NCI-H69 (cell line): ENCODE measurements at regions not wholly inside any gene's neighbourhood (a gene's known extent, or its start where the extent isn't known, plus 50 kb on each side); places are given as distances from the start of the nearest gene placed in this dataset.
"Not testable (repeated sequence)": the region's sequence is repeated elsewhere in the genome, so short reads cannot be mapped to it uniquely, and the experiment has no call there.

Experiments
- DNase-seq: peaks from one replicate; lab custom pipeline; 2025; lab: John Stamatoyannopoulos, UW

DNA sequence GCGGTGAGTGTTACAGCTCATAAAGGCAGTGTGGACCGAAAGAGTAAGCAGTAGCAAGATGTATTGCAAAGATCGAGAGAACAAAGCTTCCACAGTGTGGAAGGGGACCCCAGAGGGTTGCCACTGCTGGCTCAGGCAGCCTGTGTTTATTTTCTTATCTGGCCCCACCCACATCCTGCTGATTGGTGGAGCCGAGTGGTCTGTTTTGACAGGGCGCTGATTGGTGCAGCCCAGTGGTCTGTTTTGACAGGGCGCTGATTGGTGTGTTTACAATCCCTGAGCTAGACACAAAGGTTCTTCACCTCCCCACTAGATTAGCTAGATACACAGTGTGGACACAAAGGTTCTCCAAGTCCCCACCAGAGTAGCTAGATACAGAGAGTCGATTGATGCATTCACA lies 747.8 kb upstream of the NRXN1 start:
- not testable (repeated sequence) for DNase-seq

DNA sequence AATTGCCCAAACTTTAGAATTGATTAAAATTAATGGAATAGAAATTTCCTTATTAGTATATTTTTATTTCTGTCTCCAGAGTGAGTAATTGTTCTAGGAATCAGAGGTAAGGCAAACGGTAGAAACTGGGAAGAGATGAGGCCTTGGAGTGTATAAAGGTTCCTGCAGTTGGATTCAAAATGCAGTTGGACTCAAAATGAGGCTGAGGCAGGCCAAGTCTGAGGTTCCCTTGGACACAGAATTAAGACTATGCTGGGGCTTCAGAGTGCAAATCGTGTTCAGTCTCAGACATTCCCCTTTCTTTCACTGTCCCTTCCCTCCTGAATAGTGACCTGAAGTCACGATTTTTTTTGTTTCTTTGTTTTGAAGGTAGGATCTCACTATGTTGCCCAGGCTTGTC lies 746.9 kb upstream of the NRXN1 start:
- DNase-seq = no peak

DNA sequence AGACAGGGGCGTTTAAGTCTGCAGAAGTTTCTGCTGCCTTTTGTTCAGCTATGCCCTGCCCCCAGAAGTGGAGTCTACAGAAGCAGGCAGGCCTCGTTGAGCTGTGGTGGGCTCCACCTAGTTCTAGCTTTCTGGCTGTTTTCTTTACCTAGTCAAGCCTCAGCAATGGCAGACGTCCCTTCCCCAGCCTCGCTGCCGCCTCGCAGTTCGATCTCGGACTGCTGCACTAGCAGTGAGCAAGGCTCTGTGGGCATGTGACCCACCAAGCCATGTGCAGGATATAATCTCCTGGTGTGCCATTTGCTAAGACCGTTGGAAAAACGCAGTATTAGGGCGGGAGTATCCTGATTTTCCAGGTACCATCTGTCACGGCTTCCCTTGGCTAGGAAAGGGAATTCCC lies 742.7 kb upstream of the NRXN1 start:
- not testable (repeated sequence) for DNase-seq

DNA sequence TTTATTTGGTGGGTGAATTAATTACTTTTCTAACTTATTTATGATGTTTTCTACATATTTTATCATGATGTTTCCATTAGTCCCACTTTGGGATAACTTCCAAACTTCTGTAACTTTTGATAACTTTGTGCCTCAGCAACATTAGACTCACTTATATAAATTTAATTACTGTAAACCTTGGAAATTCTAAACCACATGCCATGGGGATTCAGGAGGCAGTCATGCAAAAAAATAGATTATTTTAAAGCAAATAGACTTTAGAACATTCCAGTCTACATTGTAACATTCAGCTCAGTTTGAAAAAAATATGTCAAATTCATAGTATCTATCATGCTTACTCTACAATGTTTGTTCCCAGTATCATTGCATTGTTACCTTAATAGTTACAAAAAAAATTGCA lies 728.5 kb upstream of the NRXN1 start:
- no peak for DNase-seq

DNA sequence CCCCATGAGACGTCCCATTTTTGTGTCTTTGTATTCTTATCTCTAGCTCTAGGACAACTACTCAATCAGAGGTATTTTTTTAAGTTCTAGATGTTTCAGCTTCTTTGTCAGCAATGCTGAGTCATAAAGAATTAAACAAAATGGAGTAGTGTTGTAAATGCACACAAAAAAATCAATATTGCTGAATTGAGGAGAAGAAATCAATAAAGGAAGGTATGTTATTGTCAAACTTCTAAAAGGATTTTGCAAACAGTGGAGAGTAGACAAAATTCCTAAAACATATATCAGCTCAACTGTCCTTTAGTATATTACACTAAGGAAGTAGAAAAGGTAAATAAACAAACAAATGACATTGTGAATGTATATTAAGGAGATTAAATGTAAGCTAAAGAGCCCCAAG lies 726.1 kb upstream of the NRXN1 start:
- no peak for DNase-seq

DNA sequence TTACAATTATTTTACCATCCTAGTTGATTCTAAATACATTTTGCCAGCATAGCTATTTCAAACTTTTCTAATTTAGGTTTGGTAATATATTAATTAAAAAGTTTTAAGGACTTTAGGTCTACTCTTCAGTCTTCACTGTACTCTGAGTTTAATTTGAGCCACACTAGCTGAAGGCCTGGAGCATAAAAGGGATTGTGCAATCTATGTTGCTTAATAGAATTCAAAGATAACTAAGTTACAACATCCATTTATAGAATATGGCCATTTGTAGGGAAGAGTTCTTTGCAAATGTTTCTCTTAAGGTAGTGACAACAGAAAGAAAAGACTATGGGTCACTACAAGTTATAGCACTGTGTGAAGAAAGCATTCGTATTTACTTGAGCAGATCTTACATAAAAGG lies 702.2 kb upstream of the NRXN1 start:
- DNase-seq = no peak

DNA sequence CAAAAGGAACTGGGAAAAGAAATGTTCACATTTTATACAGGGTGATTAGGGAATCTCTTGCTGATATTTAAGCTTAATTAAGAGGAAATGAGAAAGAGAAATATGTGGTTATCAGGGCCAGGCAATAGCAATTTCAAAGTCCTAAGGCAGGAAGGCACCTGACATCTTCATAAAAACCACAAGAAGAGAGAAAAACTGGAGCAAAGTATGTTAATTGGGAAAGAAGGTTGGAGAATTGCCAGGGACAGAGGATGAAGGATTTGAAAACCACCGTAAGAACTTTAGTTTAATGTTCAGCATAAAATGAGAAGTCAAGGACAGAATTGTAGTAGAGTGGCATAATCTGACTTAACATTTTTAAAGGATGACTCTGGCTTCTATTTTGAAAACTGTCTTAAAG lies 691.8 kb upstream of the NRXN1 start:
- no peak for DNase-seq

DNA sequence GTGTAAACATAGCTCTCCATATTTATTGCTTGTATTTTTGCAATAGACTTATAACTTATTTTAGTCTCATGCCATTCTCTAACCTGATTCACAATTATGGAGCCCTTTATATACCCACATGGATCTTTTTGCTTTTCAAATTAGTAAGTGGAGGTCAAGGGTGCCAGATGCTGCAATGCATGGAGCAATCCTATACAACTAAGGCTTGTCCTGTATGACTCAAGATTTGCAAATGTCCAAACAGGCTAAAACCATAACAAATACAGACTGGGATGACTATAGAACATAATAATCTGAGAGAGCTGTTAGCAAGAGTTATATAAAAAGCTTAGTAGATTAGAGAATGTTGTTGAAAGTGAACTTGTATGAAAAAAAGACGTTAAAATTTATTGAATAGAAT lies 690.4 kb upstream of the NRXN1 start:
- DNase-seq = no peak

DNA sequence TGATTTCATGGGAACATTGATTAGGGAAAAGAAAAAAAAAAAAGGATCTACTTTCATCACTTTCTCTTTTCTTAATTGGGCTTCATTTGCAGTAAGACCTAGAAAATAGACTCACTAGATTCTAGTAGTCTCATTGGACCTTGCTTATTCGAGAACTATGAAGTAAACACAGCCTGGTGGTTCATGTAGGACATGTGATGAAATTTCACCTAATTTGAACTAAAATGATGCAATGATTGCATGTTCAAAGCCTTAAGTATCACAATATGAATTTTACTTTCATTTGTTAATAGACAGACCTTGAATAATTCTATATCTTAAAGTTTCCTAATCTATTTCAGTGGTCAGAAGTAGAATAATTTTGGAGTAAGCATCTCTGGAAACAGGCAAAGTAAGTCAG lies 688.9 kb upstream of the NRXN1 start:
- DNase-seq = no peak

DNA sequence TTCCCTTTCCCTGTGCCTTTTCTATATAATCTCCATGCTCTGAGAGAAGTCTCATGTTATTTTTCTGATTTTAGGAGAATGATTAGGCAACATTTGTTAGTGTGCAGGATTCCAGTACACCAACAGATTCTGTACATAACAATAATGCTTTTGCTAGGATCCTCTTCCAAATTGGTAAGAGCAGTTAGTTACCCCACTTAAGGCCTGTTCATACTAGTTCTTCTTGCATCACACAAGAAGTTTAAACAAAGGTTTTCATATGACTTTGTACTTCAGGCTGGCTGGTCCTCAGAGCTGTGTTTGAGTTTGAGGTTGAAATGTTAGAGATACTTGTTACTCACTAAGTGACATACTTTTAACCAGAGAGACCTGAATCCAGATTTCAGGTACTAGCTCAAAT lies 686.9 kb upstream of the NRXN1 start:
- DNase-seq = no peak

DNA sequence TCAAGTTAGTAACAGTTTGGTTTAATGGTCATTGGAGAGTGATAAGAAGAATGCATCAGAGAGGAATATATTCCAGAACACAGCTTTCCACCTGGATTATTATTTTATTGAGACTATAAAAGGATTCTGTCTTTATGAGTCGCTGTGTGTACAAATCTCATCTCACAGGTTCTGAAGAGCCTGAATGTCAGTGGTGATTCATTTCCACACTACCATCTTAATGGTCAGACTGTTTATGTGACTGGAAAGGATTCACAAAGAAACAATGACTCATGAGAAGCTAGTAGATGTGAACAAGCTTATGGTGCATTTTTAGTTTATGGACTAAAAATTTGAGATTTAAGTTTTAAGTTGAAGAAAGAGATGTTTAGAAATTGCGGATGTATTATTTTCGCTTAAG lies 685.4 kb upstream of the NRXN1 start:
- peak; percentile 3 for DNase-seq

DNA sequence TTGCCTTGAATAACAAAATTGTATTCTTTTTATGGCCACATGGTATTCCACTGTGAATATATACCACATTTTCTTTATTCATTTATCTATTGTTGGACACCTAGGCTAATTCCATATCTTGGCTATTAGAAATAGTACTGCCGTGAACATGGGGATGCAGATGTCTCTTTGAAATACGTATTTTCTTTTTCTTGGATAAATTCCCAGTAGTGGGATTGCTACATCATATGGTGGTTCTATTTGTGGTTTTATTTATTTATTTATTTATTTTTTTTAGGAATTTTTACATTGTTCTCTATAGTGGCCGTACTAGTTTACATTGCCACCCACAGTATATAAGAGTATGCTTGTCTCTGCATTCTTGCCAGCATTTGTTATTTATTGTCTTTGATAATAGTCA lies 679.8 kb upstream of the NRXN1 start:
- DNase-seq = no peak

DNA sequence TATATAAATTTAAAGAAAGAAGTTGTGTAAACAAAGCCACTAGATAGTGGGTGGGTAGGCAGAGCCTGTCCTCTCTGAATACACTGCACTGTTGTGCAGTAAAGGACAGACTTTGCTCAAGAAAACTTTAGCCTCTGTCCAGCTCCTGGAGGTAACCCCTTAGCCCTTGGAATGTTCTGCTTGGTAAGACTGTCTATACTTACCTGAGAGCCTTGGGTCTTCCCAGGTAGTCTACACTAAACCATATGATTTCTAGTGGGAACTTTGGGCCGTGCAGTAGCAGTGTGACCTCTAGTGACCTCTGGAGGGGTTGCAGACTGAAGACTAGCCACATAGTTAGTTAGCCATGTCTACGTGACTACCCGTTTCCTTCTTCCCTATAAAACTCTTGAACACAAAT lies 678.3 kb upstream of the NRXN1 start:
- DNase-seq = peak; percentile 30

DNA sequence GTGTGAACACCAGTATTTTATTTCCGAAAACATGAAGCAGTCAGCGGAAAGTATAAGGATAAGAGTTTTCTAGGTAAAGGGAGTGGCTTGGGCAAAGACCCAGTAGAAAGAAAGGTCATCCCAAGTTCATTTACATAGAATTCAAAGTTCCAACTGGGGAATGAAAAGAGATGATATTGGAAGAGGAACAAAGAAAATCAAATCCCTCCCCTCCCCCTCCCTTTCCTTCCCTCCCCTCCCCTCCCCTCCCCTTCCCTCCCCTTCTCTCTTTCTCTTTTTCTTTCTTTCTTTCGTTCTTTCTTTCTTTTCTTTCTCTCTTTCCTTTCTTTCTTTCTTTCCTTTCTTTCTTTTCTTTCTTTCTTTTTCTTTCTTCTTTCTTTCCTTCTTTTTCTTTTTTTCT lies 675.7 kb upstream of the NRXN1 start:
- no peak for DNase-seq

DNA sequence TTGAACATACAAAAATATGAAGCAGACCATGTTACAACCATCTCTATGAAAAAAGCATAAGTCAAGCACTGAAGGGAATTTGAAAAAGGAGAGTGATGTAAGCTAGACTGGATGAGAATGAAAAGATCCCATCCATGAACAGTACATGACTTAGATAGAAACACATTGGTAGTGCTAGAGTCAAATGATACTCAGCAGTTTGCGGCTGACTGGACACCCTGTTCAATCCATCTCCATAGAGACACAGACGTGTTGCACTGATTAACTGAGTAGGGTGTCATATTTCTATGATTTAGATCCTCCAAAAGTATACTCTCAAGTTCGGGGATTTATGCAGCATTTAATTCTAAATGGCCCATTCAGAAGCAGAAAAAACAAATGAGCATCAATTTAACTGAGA lies 674.3 kb upstream of the NRXN1 start:
- peak; percentile 26 for DNase-seq

DNA sequence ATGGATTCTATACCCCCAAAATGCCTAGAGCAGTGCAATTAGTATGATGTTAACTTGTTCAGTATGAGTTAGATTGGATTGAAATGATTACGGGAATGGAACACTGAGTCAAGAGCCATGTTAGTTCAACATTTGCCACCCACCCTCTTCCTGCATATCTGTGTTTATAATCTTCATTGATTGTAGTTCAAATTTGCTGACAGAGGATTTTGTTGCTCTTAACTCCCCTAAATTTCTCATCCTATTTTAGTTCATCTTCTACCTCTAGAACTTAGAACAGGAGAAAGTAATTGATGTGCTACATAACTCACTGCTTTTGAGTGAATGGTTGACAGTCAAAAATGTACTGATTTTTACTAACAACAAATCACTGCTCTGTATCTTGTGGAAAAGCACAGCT lies 673.5 kb upstream of the NRXN1 start:
- no peak for DNase-seq

DNA sequence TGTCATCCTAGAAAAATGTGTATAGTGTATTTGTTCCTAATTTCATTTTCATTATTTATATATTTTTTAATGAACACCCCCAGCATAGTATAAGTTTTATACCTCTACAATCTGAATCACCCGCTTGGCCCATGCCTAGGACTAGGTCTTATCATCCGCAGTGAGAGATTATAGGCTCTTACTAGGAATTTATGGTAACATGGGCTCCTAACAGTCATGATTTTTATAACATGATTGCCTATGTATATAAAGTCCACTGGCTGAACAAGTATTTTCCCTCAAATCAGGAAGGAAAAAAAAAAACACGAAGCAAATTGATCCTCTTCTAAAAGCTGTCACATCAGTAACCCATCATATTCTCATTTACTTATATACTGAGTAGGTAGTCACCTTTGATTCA lies 666.1 kb upstream of the NRXN1 start:
- no peak for DNase-seq

DNA sequence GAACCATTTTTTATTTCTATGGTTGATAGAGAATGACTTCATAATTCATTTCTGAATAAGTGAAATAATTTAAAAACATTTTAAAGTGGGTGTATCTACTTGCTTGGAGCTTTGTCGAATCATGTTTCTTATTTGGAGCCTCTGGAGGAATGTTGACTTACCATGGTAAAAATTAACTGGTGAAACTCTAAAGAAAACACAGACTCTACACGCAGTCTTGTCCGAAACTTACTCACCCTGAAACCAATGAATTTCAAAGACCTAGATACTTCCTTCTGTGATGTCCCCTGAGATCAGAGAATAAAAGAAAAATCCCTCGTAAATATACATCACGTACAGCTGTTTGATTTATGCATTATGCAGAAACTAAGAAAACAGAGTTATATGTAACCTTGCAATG lies 665.2 kb upstream of the NRXN1 start:
- no peak for DNase-seq

DNA sequence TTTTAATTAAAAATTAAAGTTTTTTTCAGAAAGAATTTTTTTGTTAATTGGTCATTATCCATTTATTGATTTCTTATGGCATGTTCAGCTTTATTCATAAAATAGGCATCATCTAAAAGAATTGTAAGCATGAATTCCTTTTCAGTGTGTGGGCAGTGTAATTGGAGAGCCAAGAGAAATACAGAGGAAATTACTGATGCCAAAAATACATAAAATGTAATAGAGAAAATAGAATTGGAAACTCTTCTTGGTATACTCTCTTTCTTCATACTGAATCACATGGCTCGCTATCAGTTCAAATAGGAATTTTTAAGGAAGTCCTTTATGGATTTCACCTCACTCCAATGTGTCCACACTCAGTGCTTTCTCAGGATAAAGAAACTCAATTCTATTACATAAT lies 663.6 kb upstream of the NRXN1 start:
- no peak for DNase-seq

DNA sequence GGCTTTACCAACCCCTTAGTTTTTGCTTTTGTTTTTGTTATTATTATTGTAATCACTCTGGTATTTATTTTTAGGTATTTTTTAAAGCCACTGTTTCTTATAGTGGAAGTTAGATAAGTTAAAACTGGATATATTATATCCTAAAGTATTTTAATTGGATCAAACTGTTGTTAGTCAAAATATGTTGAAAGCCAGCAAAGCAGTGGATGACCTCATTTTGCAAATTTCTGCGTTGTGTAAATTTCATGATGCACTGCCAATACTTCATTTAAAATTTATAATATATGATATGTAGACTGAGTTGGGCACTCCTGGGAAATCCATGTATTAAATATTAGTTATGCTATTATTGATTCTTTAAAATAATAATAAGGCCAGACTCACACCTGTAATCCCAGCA lies 661.7 kb upstream of the NRXN1 start:
- DNase-seq = no peak

DNA sequence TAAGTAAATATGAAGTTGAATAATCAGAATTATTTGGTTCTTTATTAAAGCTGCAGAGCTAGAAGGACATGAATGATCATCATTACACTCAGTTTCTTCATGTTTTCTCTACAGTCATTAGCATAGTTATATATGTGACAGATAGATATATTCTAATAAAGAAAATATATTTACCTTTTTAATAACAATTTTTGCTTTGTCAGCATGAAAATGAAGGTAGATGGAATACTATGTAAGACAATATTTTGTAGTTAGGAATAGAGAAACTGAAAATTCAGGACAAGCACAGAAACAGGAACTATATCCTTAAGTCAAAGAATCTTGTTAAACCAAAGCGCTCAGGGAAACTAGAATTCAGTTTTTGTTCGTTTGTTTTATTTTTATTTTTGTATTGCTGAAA lies 649.9 kb upstream of the NRXN1 start:
- no peak for DNase-seq

DNA sequence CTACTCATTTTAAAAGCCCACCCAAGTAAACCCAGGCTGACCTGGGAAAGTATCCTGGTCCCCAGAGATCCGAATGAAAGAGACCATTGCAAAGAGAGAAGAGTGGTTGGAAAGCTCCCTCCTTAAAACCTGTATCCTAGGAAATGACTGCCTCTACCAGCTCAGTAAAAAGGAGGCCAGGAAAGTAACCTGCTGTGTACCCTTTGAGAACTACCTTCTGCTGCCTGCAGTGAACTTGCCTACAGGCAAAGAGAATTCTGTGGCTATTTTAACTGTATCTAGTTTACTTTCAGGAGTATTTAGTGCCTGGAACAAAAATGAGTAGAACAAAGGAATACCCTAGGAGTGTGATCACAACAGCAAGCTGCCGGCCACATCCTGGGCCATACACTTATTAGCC lies 641.7 kb upstream of the NRXN1 start:
- DNase-seq = peak; percentile 80

DNA sequence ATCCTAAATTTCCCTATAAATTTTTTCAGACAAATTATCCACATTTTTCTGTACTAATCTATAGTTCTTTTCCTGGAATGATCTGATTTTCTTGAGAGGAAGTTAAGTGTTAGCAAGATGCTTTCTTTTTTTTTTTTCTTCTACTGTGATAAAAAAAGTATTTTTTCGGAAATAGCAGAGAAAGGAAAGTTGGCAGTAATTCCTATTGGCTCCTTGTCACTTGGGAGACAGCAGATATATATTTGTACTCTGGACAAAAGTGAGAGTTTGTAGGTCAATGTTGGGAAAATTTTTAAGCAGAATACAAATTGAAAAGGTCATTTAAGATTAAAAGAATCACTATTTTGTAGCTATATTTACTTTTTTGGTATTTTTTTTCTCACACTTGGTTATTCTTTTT lies 635.7 kb upstream of the NRXN1 start:
- no peak for DNase-seq

DNA sequence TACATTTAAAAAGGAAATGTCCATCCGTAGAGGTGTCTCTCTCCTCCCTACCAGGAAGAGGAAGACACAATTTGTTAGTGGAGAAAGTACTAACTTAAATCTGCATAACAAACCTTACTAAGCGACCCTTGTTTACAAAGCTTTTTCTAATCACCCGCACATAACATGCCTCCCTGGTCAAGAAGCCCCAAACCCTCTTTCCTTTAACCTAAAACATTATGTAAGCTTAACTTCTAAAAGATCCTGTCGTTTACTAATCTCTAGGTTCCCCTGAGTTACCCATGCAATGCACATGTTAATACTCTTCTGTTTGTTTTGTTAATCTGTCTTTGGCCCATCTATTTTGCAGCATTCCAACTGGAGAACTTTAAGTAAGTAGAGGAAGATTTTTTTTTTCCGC lies 630.3 kb upstream of the NRXN1 start:
- DNase-seq = no peak

DNA sequence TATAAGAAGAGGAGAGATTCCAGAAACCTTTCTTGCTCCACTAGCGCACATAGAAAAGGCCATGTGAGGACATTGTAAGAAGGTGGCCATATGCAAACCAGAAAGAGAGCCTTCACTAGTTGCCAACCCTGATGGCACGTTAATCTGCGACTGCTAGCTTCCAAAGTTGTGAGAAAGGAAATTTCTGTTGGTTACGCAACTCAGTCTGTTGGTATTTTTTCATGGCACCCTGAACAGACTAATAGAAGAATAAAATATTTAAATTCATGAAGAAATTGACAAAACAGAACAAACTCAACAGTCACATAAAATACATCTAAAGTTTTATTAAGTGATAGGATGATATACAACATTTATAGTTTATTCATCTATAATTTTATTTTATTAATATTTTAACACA lies 625.9 kb upstream of the NRXN1 start:
- no peak for DNase-seq
